ENCODE measurements at regions not wholly inside any gene's neighbourhood (a gene's known extent, or its start where the extent isn't known, plus 50 kb on each side); places are given as distances from the start of the nearest gene placed in this dataset.

- Histone ChIP-seq H4K20me1 (replicated peaks in 1 of 2; ENCODE audit: control insufficient read depth in 1 of 2, insufficient read depth in 2 of 2, low read length in 2 of 2) (no peaks in the 10 kb centered on the region), H4K8ac (ENCODE audit: extremely low read depth, insufficient read depth, low read length) (no peak overlapping the region)
Observed at GRCh38 chr1:8171751-8172464, 145.8 kb upstream of the ERRFI1 start.

More at GRCh38 chr1:8171751-8172464, 145.8 kb upstream of the ERRFI1 start:
- Histone ChIP-seq H2BK12ac (ENCODE audit: low read depth, low read length) (peak overlapping the region; percentile 84; the same call in 1 of the 2 replicates), H3K23me2 (ENCODE audit: low read depth, low read length) (no peaks in the 10 kb centered on the region; the same call in 1 of the 2 replicates), H2AK5ac (ENCODE audit: low read depth, low read length) (no peak overlapping the region), H3K27me3 (replicated peaks in 1 of 4; ENCODE audit: control insufficient read depth in 3 of 4, extremely low read depth in 1 of 4, insufficient read depth in 3 of 4, low read length in 3 of 4) (no peaks in the 10 kb centered on the region), H2BK20ac (ENCODE audit: low read length) (peak overlapping the region; percentile 2), H4K5ac (ENCODE audit: insufficient read length, low read depth, low read length) (no peak overlapping the region), H2AFZ (ENCODE audit: low read length) (no peak overlapping the region), H3K27ac (ENCODE audit: low read depth, low read length) (no peak overlapping the region), H3K79me2 (ENCODE audit: control insufficient read depth in 1 of 2, insufficient read depth in 2 of 2, low read length in 2 of 2) (no peaks in the 10 kb centered on the region), H3K4me2 (ENCODE audit: insufficient read depth in 1 of 2, low read depth in 2 of 2, low read length in 2 of 2) (no peak overlapping the region), H3K18ac (ENCODE audit: extremely low read depth, low read length) (no peak overlapping the region), H3K23ac (ENCODE audit: insufficient read length) (no peak overlapping the region), H3K4me3 (ENCODE audit: extremely low read depth in 1 of 4, insufficient read depth in 2 of 4, low read depth in 3 of 4, low read length in 4 of 4) (no peak overlapping the region), H3K9me3 (ENCODE audit: insufficient read depth in 2 of 2, low read depth in 1 of 2, low read length in 1 of 2) (no peaks in the 10 kb centered on the region), H4K91ac (replicated peaks; ENCODE audit: insufficient read length, low read length) (peak overlapping the region; percentile 84), H3K14ac (ENCODE audit: insufficient read length) (no peak overlapping the region), H3K9ac (replicated peaks in 1 of 4; ENCODE audit: extremely low read depth in 1 of 4, low read depth in 3 of 4, low read length in 3 of 4) (no peak overlapping the region), H3K79me1 (ENCODE audit: low read depth, low read length) (no peaks in the 10 kb centered on the region), H2BK15ac (ENCODE audit: low read length) (0 out of 2 replicates have a peak overlapping the region, but pooled peaks have one; percentile 67), H2BK120ac (replicated peaks; ENCODE audit: low read depth, low read length) (no peak overlapping the region), H3K4ac (replicated peaks; ENCODE audit: insufficient read length, low read depth, low read length) (no peak overlapping the region), H3K36me3 (ENCODE audit: control insufficient read depth in 2 of 4, insufficient read depth in 4 of 4, low read length in 3 of 4) (no peaks in the 10 kb centered on the region), H3K4me1 (replicated peaks in 1 of 4; ENCODE audit: control insufficient read depth in 3 of 4, insufficient read depth in 4 of 4, low read length in 3 of 4) (peaks cover 4 to 9% (median 5%) of the 10 kb centered on the region in 4 experiments; a peak in 6 of 7 replicates), H2BK5ac (ENCODE audit: low read depth, low read length) (no peak overlapping the region), H3K56ac (replicated peaks; ENCODE audit: insufficient read length, low read depth, low read length) (no peak overlapping the region)
- POLR2A ChIA-PET (ENCODE audit: partially characterized antibody): interaction anchor here (0.9 kb wide), 1 partner anchor 35 kb away, joined by 3 read pairs; no protein-coding TSS in a partner anchor
- FAIRE-seq (no peak), DNase-seq (ENCODE audit: low read depth in 1 of 2, low spot score in 2 of 2) (no peak)
- TF ChIP-seq KDM1A (IDR thresholded peaks at IDR 0.05; ENCODE audit: borderline replicate concordance, low read length) (peak; percentile 51; the same call in 1 of the 2 replicates), EP300 (IDR thresholded peaks at IDR 0.05; ENCODE audit: borderline replicate concordance in 1 of 2, low read depth in 2 of 2, low read length in 2 of 2) (no peak)
- CTCF ChIA-PET (ENCODE audit: partially characterized antibody): no interaction called here
- WGBS, 2 experiments (ENCODE audit: extremely low coverage in 1 of 2, insufficient coverage in 1 of 2, insufficient read length in 1 of 2, insufficient replicate concordance in 2 of 2, low coverage in 1 of 2, low lambda C conversion rate in 2 of 2, missing lambda C conversion rate in 1 of 2): 92% methylated on average over 14 of the region's 14 CpGs; no CpG with 5 or more reads in 1 of the 2 experiments

All from H1 (cell line).